ENCODE measurements at regions not wholly inside any gene's neighbourhood (a gene's known extent, or its start where the extent isn't known, plus 50 kb on each side); places are given as distances from the start of the nearest gene placed in this dataset.

DNA sequence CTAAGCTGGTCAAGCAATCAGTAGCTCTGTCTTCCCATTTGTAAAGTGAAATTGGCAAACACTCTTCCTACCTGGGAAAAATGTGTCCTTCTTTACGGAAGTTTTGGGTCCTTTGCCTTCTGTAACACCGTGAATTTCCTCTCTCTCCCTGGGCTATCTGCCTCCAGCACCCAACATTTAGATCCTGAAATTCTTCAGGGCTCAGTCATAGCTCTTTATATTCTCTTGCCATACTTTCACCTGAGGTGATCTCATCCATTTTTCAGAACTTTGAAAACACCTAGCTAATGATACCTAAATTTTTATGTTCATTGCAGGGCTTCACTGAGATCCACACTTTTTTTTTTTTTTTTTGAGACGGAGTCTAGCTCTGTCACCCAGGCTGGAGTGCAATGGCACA, 1042.2 kb downstream of the DIAPH3 start:
- TF ChIP-seq CTCF (IDR thresholded peaks at IDR 0.05; ENCODE audit: control insufficient read depth, extremely low read depth, insufficient read depth) = no peak
- no peak for DNase-seq (ENCODE audit: low read depth)
- H3K4me3 ChIP-seq (ENCODE audit: low read depth, low read length) = no peak overlapping the region

DNA sequence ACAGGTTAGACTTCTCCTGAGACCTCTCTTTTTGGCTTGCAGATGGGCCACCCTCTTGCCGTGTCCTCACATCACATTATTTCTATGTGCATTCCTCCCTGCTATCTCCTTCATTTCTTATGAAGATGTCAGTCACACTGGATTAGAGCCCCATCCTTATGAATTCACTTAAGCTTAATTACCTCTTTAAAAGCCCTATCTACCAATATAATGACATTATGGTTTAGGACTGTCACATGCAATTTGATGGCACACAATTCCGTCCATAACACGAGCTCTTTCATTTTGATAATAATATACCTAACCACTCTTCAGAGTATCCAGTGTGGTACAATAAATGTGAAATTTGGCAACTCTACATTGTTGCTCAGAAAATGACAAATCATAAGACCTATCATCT, 1037.3 kb downstream of the DIAPH3 start:
- DNase-seq (ENCODE audit: low read depth) = no peak
- TF ChIP-seq CTCF (IDR thresholded peaks at IDR 0.05; ENCODE audit: control insufficient read depth, extremely low read depth, insufficient read depth) = no peak
- H3K4me3 ChIP-seq (ENCODE audit: low read depth, low read length) = no peak overlapping the region

DNA sequence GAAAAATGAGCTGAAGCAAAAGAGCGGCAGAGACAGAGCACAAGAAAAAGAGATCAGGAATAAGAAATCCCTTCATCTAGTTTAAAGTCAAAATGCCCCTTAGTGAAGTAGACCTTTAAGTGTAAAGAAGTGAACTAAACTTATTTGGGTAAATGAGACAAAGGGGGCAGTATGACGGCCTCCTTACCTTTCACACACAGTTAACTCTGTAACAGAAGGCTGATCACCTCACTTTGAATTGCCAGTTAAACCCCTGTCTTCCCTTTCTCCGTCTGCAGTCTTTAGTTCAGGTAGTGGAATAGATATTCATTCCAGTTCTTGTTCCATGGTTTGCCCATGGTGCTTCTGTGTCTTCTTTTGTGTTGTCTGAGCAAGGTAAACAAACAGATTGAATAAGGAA, 1029.8 kb downstream of the DIAPH3 start:
- DNase-seq (ENCODE audit: low read depth) = no peak
- H3K4me3 ChIP-seq (ENCODE audit: low read depth, low read length) = no peak overlapping the region
- no peak for TF ChIP-seq CTCF (IDR thresholded peaks at IDR 0.05; ENCODE audit: control insufficient read depth, extremely low read depth, insufficient read depth)

- DNase-seq (ENCODE audit: low read depth) = no peak
- H3K4me3 ChIP-seq (ENCODE audit: low read depth, low read length) = no peak overlapping the region
- TF ChIP-seq CTCF (IDR thresholded peaks at IDR 0.05; ENCODE audit: control insufficient read depth, extremely low read depth, insufficient read depth) = no peak
Measured at GRCh38 chr13:59144700-59145099, 1019.0 kb downstream of the DIAPH3 start.

DNA sequence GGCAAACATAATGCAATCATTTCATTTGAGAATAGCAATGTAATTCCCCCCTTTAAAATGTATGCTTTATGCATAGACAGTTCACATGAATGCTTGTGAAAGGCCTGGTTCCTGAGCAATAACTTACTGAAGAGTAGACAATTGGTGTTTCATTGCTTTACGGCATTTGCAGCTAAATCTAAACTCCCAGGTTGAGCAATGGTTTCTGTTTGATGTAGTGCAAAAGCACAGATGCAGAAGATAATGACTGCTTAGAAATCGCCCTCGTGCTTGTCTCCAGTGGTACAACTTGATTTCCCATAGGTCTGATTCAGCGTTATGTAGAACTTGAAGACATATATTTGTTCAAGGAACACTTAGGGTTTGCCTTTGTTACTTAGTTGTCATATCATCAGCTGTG, 1018.3 kb downstream of the DIAPH3 start:
- no peak for TF ChIP-seq CTCF (IDR thresholded peaks at IDR 0.05; ENCODE audit: control insufficient read depth, extremely low read depth, insufficient read depth)
- H3K4me3 ChIP-seq (ENCODE audit: low read depth, low read length) = no peak overlapping the region
- DNase-seq (ENCODE audit: low read depth) = no peak

DNA sequence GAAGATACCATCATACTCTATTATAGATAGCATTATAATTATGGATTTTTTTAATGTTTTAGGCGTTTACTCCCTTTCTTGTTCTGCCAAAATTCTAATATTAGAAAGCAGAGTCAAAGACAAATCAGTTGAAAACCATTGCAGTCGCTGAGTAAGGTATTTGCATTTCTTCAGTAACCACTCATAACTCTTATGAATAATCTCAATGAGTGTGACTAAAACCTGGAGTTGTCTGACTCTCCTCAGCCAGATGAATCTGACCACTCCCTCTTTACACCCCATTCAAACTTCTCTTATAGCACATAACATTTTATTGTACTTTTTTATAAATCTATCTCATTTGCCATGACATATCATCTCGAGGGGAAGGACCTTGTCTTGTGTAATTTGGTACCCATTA, 1006.5 kb downstream of the DIAPH3 start:
- no peak overlapping the region for H3K4me3 ChIP-seq (ENCODE audit: low read depth, low read length)
- no peak for TF ChIP-seq CTCF (IDR thresholded peaks at IDR 0.05; ENCODE audit: control insufficient read depth, extremely low read depth, insufficient read depth)
- DNase-seq (ENCODE audit: low read depth) = no peak

DNA sequence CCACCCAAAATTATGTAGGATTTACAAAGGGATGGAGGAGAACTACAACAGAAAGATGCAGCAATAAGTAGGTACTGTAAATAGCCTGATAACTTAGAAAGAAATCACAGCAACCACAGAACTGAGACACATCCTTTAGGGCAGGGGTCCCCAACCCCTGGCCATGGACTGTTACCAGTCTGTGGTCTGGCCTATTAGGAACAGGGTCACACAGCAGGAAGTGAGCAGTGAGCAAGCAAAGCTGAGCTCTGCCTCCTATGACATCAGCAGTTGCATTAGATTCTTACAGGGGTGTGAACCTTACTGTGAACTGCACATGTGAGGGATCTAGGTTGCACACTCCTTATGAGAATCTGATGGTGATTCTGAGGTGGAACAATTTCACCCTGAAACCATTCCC, 997.6 kb downstream of the DIAPH3 start:
- TF ChIP-seq CTCF (IDR thresholded peaks at IDR 0.05; ENCODE audit: control insufficient read depth, extremely low read depth, insufficient read depth) = no peak
- no peak overlapping the region for H3K4me3 ChIP-seq (ENCODE audit: low read depth, low read length)
- DNase-seq (ENCODE audit: low read depth) = no peak

Data from LNCaP clone FGC (cell line).